Activated T-cell treated with anti-CD3 and anti-CD28 coated beads, Interleukin-2, amount 50 U/mL, for 48 hours (primary cell): ENCODE measurements at regions not wholly inside any gene's neighbourhood (a gene's known extent, or its start where the extent isn't known, plus 50 kb on each side); places are given as distances from the start of the nearest gene placed in this dataset.
"Not testable (repeated sequence)": the region's sequence is repeated elsewhere in the genome, so short reads cannot be mapped to it uniquely, and the experiment has no call there.

Source experiments
- DNase-seq, 2 experiments: peaks; one replicate each; pipeline ENCODE4 v3.0.0-alpha.2; 2020

- DNase-seq = not testable (repeated sequence)
Observed at GRCh38 chr1:208739636-208740035, 495.5 kb upstream of the PLXNA2 start.

DNA sequence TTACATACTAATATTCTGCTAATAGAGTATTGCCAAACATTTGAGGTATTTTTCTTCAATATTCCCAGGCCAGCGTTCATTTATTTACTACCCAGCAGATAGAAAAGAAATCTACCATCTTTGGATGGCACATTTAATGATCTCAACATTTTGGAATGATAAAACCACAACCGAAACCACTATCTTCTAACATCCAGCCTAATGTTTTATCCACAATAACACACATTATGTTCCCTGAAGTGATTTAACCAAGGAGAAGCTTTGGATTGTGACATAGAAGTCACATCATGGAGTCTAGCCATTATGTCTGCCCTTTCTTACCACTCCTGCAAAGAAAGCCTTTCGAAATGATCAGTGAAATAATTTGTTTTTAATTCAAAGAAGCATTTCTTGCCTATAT is 497.1 kb upstream of the PLXNA2 start:
- DNase-seq = no peak

DNA sequence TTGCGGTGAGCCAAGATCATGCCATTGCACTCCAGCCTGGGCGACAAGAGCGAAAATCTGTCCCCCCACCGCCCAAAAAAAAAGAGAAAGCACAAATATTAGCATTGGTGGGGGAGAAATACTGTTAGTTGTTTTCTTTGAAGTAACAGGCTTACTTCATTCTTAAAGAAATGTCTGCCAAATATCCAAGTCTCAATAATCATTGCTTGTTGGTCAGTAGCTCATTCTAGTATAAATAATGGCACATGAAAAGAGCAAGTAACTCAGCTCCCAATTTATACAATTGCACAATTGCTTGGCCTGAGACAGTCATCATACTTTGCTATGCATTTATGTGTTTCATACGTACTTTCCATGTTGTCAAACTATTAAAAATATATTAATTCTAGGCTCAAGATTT is 499.2 kb upstream of the PLXNA2 start:
- DNase-seq = no peak

GRCh38 chr1:208747979-208748378 is 503.8 kb upstream of the PLXNA2 start:
- no peak for DNase-seq

DNA sequence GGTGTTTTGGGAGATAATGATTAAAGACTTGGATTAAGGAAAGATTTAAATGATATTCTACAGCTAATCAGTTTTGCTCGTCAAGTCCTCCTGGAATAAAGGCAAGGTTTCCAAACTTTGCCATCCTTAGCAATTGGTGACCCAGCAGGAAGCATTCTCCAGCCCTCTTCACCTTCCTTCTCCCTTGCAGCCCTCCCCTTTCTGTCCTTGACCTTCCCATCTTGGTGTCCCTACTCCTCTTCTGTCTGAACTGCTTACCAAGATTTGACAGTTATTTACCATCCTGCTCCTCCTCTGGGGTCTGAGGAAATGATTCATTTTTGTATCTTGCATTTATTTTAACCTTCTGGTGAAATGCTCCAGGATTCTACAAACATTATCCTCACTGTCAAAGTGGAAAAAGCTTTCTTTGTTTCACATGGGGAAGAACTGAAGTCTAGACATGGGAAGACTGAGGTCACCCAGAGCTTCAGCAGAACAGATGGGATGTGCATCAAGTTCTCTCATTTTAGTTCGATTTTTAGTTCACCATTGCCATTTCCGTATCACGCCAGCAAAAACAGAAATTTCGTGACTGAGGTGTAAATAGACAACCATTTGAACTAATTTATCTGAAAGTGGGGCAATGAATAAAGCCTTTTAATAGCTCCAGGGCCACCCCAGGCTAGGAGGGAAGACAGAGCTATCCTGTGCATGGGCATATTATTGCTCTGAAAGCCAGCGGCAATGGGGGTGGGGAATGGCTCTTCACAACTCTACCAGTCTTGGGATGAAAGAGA is 504.4 kb upstream of the PLXNA2 start:
- no peak for DNase-seq

- no peak for DNase-seq
Observed at GRCh38 chr1:208756339-208756981, 512.3 kb upstream of the PLXNA2 start.

- no peak for DNase-seq
Observed at GRCh38 chr1:208757846-208758245, 513.7 kb upstream of the PLXNA2 start.

DNA sequence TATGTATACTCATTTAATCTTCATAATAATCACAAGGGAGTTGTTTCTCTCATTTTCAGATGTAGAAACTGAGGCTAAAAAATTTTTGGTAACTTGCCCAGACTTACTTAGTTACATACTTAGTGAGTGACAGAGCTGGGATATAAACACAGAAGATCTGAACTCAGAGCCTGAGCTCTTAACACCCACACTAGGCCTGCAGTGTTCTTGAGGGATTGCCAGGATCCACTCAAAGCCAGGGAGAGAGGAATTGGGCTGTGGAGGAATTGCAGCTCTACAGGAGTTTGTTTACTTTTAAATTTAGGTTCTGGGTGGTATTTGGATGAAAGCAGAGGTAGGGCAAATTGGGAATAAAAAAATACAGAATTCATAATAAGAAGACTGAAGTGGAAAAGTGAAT is 515.1 kb upstream of the PLXNA2 start:
- no peak for DNase-seq

- DNase-seq = no peak
Observed at GRCh38 chr1:208763971-208764370, 519.8 kb upstream of the PLXNA2 start.

DNA sequence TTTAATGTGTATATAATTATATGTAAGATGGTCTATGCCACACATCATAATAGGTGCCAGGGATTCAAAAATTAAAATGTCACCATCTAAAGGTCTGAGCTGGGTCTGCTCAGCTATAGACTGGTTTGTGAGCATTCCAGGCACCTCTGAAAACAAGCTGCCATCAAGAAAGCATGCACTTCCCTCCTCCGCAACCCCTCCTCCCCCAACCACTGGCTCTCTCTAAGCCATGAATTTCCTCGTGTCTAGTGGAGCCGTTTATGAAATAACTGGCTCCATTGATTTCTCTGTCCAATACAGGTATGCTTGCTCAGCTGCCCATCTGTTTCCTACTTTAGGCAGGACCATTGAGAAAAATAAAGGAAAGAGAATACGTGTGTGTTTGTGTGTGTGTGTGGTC is 522.6 kb upstream of the PLXNA2 start:
- no peak for DNase-seq

DNA sequence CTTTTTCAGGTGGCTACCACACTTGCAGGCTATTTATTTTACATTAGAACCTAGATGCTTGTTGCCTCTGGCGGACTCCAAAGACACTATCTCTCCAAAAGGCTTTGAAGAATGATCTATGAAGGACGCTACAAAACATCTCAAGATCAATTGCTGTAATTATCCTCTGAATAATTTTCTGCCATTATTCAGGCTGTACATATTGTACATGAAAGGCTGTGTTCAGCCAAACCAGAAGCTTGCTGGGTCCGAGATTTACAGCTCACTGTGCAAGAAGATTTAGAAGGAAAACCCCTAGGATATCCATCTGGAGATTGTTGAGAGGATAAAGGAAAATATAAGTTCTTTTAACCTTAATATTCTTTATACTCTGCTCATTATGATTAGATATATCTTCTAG is 523.6 kb upstream of the PLXNA2 start:
- DNase-seq = no peak

GRCh38 chr1:208772891-208773290 is 528.7 kb upstream of the PLXNA2 start:
- DNase-seq = no peak

DNA sequence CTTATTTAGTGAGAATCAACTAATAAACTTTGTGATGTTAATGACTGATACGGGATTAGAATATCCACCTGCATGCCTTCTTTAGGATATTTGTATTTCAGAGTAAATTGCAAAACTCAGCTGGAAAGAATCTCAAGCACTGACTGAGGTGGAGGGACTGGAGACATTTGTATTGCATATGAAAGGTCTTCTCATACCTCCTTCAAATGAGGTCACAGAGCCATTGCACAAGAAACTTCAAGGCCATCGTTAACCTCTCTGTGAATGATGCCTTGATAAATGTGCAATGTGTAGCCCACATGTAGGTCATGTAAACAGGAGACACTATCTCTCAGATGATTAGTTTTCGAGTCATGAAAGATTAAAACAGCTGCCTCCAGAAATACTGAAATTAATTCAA is 531.7 kb upstream of the PLXNA2 start:
- no peak for DNase-seq

GRCh38 chr1:208778417-208778816 is 534.2 kb upstream of the PLXNA2 start:
- DNase-seq = no peak

DNA sequence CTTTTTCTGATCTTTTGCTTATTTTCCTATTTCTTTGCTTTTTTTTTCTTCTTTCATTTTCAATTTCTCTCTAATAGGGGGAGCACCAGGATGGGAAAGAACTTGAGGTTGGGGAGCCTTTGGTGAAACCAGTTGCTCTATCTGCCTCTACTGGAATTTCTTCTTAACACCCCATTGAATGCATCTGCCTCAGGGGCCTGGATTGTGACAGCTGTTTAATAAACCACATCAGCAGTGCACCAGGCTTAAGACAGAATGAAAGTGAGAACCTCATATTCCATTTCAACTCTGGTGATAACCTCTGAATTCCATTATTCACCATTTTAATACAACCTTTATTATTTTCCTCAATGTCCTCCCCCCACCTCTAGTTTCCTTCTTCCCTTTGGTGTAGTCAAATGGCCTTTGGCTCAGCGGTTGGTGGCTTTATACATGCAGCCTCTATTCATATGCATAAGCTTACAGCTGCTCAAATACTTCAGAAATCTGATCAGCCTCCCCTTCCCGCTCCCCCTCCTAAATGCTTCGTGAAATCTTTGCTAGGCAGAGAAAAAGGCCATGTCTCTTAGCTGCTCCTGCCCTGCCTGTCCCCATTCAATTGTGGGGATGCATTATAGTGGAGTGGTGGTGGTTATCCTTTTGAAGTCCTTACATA is 537.3 kb upstream of the PLXNA2 start:
- DNase-seq = no peak

GRCh38 chr1:208782186-208782585 is 538.0 kb upstream of the PLXNA2 start:
- no peak for DNase-seq

DNA sequence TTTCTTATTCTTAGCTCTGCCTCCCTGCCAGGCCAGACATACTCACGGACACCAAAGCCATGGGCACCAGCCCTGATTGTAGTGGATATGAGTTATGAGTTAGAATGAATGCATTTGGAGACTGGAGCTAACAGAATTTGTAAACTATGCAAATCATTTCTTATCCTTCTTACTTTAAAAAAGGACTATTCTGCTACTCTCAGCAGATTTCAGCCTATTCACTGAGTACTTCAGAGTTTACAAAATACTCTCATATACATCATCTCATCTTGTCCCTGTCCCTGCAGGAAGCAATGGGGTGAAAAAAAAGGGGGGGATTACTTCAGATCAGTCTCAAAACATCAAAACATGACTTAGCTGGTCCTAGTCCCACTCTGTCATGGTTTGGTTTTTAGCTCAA is 541.4 kb upstream of the PLXNA2 start:
- no peak for DNase-seq

- no peak for DNase-seq
Observed at GRCh38 chr1:208787219-208787618, 543.0 kb upstream of the PLXNA2 start.

GRCh38 chr1:208788013-208788540 is 543.9 kb upstream of the PLXNA2 start:
- no peak for DNase-seq

DNA sequence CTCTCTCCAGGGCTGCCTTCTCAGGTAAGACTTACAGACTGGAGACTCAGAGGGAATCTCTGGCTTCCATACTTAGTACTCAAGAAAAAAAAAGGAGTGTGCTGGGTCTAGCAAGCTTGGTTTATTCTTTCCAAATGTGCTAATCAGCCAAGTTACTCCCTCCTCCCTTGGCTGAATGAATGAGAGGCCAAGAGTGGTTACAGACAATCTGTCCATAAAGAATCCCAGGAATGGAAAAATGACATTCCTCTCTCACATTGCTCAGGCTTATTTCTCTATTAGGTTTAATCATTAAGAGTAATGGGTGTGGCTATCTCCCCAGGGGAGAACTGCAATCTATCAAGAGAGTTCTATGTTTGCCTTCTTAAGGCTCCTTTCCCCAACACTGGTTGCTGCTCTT is 547.3 kb upstream of the PLXNA2 start:
- DNase-seq = no peak

DNA sequence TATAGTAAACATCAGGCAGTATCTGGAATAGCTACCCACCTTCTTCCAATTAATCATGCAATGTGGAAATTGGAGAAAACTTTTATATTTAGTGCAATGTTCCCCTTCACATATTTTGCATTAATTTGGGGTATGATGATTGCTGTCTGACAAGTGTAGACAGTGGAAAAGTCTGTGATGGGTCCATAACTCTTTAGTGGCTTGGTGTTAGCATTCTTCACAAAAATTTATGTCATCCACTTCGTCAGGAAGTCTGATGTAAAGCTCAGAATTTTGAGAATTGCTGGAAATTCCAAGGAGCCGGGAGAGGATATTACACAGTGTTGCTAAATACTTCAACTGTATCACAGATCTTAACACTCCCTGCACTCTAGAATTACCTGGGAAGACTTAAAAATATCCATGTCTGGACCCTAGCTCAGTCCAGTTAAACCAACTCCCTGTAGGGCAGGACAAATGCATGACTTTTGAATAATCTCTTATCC is 549.7 kb upstream of the PLXNA2 start:
- DNase-seq = no peak

GRCh38 chr1:208799186-208799585 is 555.0 kb upstream of the PLXNA2 start:
- no peak for DNase-seq

- no peak for DNase-seq
Observed at GRCh38 chr1:208803011-208803811, 559.0 kb upstream of the PLXNA2 start.
